Kidney (tissue), 13 donors: ENCODE measurements at regions not wholly inside any gene's neighbourhood (a gene's known extent, or its start where the extent isn't known, plus 50 kb on each side); places are given as distances from the start of the nearest gene placed in this dataset.
"Not testable (repeated sequence)": the region's sequence is repeated elsewhere in the genome, so short reads cannot be mapped to it uniquely, and the experiment has no call there.

Source experiments
- DNase-seq, 5 donors: peaks; one replicate each; pipeline ENCODE4 v3.0.0-alpha.2; 2013 to 2020
- FAIRE-seq: peaks from 2 replicates; lab custom pipeline; 2012; peaks lifted over from hg19 to GRCh38; lab: Jason Lieb, UNC
- H3K27ac ChIP-seq, 2 donors: one replicate each; pipeline ENCODE4 v1.7.0; 2013; ENCODE audit warnings: low read depth in 2 of 2, low read length in 2 of 2, inconsistent platforms in 1 of 2
- H3K27me3 ChIP-seq: one replicate; pipeline ENCODE4 v1.7.1; 2013; ENCODE audit warnings: low read length, inconsistent platforms; ENCODE audit not compliant: control insufficient read depth, insufficient read depth
- H3K36me3 ChIP-seq, 3 donors: one replicate each; pipeline versions ENCODE4 v1.7.0 to v1.7.1; 2013; ENCODE audit warnings: low read length in 3 of 3, control low read depth in 1 of 3, inconsistent platforms in 1 of 3; ENCODE audit not compliant: insufficient read depth in 3 of 3, control insufficient read depth in 2 of 3
- H3K4me1 ChIP-seq, 3 donors: one replicate each; pipeline versions ENCODE4 v1.7.0 to v1.7.1; 2013; ENCODE audit warnings: low read length in 3 of 3, inconsistent platforms in 1 of 3, low read depth in 1 of 3; ENCODE audit not compliant: control insufficient read depth in 2 of 3, insufficient read depth in 2 of 3
- H3K4me3 ChIP-seq, 3 donors: one replicate each; pipeline versions ENCODE4 v1.7.0 to v1.8.1; 2013; ENCODE audit warnings: low read length in 3 of 3, control low read depth in 1 of 3, inconsistent platforms in 1 of 3
- H3K9ac ChIP-seq, 3 donors: one replicate each; pipeline versions ENCODE4 v1.7.0 to v1.7.1; 2013; ENCODE audit warnings: low read length in 3 of 3, control low read depth in 1 of 3, inconsistent platforms in 1 of 3
- H3K9me3 ChIP-seq, 3 donors: one replicate each; pipeline versions ENCODE4 v1.7.0 to v1.7.1; 2013; ENCODE audit warnings: low read length in 3 of 3, control low read depth in 1 of 3, inconsistent platforms in 1 of 3; ENCODE audit not compliant: control insufficient read depth in 2 of 3, insufficient read depth in 1 of 3
- intact Hi-C: fragments of 100-400 bp; cut with DNase I; formaldehyde crosslinking; loops from one replicate; pipeline ENCODE4 v1.11.1; 2022
- TF ChIP-seq, protein P1 (sequence below): IDR thresholded peaks from 3 replicates; pipeline ENCODE4 v1.5.1; 2012; ENCODE audit warnings: mild to moderate bottlenecking, moderate library complexity, borderline replicate concordance; ENCODE audit not compliant: insufficient read depth; ENCODE audit errors: extremely low read depth
- donor health status: control.
- donor health status: control.
- donor health status: control.
- donor health status: control.
- donor health status: control.
- donor health status: DM: yes; HTN: yes; CAD: no.
- donor health status: Normal renal cell carcinoma (clear cell type).

GRCh38 chr14:105639969-105640931 lies 113.9 kb downstream of the TMEM121 start:
- H3K36me3 ChIP-seq, FAIRE-seq, H3K9ac ChIP-seq, H3K4me1 ChIP-seq, intact Hi-C loops, H3K27me3 ChIP-seq, H3K27ac ChIP-seq, H3K9me3 ChIP-seq, H3K4me3 ChIP-seq: not testable (repeated sequence)
- peak in 1 of 5 donors; percentile 72 for DNase-seq

DNA sequence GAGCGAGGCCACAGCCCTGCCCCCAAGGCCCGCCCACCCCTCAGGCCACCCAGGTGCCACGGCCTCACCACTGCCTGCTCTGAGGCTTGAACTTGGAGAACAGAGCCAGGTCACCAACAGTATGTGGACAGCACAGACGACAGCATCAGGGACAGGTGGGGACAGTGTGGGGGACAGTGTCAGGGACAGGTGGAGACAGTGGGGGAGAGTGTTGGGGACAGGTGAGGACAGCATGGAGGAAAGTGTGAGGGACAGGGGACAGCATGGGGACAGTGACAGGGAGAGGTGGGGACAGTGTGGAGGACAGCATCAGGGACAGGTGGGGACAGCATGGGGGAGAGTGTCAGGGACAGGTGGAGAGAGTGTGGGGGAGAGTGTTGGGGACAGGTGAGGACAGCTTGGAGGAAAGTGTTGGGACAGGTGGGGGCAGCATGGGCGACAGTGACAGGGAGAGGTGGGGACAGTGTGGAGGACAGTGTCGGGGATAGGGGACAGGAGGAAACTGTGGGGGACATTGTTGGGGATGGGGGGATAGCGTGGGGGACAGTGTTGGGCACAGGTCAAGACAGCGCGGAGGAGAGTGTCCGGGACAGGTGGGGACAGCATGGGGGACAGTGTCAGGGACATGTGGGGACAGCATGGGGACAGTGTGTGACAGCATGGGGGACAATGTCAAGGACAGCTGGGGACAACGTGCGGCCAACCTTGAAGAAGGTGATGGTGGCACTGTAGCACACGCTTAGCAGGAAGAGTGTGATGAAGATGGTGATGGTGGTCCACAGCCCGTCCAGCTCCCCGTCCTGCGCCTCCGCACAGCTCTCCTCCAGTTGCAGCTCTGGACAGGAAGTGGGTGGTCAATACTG lies 114.9 kb downstream of the TMEM121 start:
- Histone ChIP-seq H3K27me3 (no peaks in the 10 kb centered on the region), H3K36me3 (no peaks in the 10 kb centered on the region), H3K9ac (no peak overlapping the region), H3K4me1 (no peaks in the 10 kb centered on the region), H3K27ac (no peak overlapping the region), H3K4me3 (no peak overlapping the region), H3K9me3 (peaks cover 0 to 2% (median 0%) of the 10 kb centered on the region in 3 donors)
- intact Hi-C loops: no loop called here
- FAIRE-seq (no peak), DNase-seq (peak in 1 of 5 donors; percentile 29)
- TF ChIP-seq, protein P1, sequence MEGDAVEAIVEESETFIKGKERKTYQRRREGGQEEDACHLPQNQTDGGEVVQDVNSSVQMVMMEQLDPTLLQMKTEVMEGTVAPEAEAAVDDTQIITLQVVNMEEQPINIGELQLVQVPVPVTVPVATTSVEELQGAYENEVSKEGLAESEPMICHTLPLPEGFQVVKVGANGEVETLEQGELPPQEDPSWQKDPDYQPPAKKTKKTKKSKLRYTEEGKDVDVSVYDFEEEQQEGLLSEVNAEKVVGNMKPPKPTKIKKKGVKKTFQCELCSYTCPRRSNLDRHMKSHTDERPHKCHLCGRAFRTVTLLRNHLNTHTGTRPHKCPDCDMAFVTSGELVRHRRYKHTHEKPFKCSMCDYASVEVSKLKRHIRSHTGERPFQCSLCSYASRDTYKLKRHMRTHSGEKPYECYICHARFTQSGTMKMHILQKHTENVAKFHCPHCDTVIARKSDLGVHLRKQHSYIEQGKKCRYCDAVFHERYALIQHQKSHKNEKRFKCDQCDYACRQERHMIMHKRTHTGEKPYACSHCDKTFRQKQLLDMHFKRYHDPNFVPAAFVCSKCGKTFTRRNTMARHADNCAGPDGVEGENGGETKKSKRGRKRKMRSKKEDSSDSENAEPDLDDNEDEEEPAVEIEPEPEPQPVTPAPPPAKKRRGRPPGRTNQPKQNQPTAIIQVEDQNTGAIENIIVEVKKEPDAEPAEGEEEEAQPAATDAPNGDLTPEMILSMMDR: no peak

DNA sequence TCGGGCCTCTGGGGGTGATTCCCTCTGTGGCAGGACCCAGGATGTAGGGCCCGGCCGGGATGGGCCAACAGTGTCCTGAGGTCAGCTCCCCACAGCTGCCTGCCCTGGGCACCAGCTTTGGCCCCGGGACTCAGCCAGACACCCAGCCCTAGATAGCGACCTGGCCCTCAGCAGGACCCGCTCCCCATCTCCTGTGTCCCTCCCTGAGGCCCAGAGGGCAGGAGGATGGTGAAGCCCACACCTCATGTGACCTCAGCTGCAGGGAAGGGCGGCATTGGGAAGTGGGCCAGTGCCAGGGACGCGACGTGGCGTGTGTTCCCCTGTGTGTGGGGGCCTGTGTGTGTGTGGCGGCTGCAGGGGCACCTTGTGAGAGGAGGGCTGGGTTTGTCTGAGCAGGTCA lies 115.6 kb downstream of the TMEM121 start:
- H3K9ac ChIP-seq, H3K9me3 ChIP-seq, H3K4me3 ChIP-seq, FAIRE-seq, H3K27ac ChIP-seq, H3K36me3 ChIP-seq, H3K27me3 ChIP-seq, intact Hi-C loops, H3K4me1 ChIP-seq, DNase-seq: not testable (repeated sequence)

DNA sequence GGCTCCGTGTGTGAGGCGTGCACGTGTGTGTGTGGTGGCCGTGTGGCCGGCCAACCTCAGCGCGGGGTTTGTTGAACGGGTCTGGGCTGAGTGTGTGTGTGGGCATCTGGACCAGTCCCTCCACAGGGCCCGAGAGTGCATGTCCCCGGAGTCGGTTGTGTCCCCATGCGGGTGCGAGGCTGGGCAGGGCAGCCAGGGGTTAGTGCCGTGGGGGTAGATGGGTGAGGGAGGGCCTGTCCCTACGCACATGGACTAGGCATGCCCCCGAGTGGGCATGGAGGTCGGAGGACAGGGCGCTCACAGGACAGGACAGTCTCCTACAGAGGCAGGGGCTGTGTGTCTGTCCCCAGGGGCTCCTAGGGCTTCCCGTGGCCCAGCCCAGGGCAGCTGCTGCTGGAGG lies 116.1 kb downstream of the TMEM121 start:
- H3K27ac ChIP-seq, H3K36me3 ChIP-seq, H3K27me3 ChIP-seq, H3K4me3 ChIP-seq, H3K9me3 ChIP-seq, intact Hi-C loops, H3K4me1 ChIP-seq, H3K9ac ChIP-seq, FAIRE-seq: not testable (repeated sequence)
- DNase-seq: peak in 1 of 5 donors; percentile 55

GRCh38 chr14:105643406-105644052 lies 117.1 kb downstream of the TMEM121 start:
- FAIRE-seq, intact Hi-C loops, H3K27me3 ChIP-seq, H3K4me3 ChIP-seq, H3K36me3 ChIP-seq, H3K9ac ChIP-seq, H3K27ac ChIP-seq, H3K4me1 ChIP-seq, H3K9me3 ChIP-seq: not testable (repeated sequence)
- DNase-seq: peak in 1 of 5 donors; percentile 45

GRCh38 chr14:105644053-105644435 lies 117.7 kb downstream of the TMEM121 start:
- H3K27me3 ChIP-seq, intact Hi-C loops, H3K9me3 ChIP-seq, H3K9ac ChIP-seq, H3K4me3 ChIP-seq, H3K36me3 ChIP-seq, H3K27ac ChIP-seq, FAIRE-seq, H3K4me1 ChIP-seq: not testable (repeated sequence)
- peak in 1 of 5 donors; percentile 36 for DNase-seq

- H3K36me3 ChIP-seq, H3K27ac ChIP-seq, H3K9ac ChIP-seq, intact Hi-C loops, H3K9me3 ChIP-seq, H3K27me3 ChIP-seq, FAIRE-seq, H3K4me3 ChIP-seq, H3K4me1 ChIP-seq: not testable (repeated sequence)
- DNase-seq: peak in 1 of 5 donors; percentile 63
These were observed 118.1 kb downstream of the TMEM121 start for GRCh38 chr14:105644457-105644856.
